ENCODE measurements at regions not wholly inside any gene's neighbourhood (a gene's known extent, or its start where the extent isn't known, plus 50 kb on each side); places are given as distances from the start of the nearest gene placed in this dataset.

- TF ChIP-seq CTCF (conservative IDR thresholded peaks at IDR 0.05), result no peak
- TF ChIP-seq EZH2 (IDR thresholded peaks at IDR 0.05; ENCODE audit: low read depth), result no peak
Observed at GRCh38 chr16:86042996-86043725, 144.2 kb downstream of the IRF8 start.

Data from PC-9 (cell line).